Posterior vena cava (tissue), 2 donors: ENCODE measurements at regions not wholly inside any gene's neighbourhood (a gene's known extent, or its start where the extent isn't known, plus 50 kb on each side); places are given as distances from the start of the nearest gene placed in this dataset.

Source experiments
- DNase-seq: peaks from one replicate; pipeline ENCODE4 v3.0.0-alpha.2; 2020; ENCODE audit warnings: low spot score
- intact Hi-C, 2 donors: fragments of 100-400 bp; cut with DNase I; formaldehyde crosslinking; loops; one replicate each; pipeline versions ENCODE4 v1.14.1 to v1.14.2; 2022 to 2023
- donor health status: DM: yes; HTN: yes; CAD: no.
- donor health status: DM: yes; HTN: yes; CAD: no.

DNA sequence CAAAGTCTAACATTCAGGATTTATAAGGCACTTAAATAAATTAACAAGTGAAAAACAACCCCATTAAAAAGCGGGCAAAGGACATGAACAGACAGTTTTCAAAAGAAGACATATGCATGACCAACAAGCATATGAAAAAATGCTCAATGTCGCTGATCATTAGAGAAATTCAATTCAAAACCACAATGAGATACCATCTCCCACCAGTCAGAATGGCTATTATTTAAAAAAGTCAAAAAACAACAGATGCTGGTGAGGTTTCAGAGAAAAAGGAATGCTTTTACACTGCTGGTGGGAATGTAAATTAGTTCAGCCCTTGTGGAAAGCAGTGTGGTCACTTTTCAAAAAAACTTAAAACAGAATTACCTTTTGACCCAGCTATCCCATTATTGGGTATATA, 60.7 kb upstream of the BDKRB2 start:
- intact Hi-C loops = no loop called here

GRCh38 chr14:96145116-96145864, 59.3 kb upstream of the BDKRB2 start:
- DNase-seq = no peak
- intact Hi-C loops = no loop called here

More for the DNA sequence above, 60.7 kb upstream of the BDKRB2 start:
- no peak for DNase-seq

- intact Hi-C loops = no loop called here
- DNase-seq = peak; percentile 81
Observed at GRCh38 chr14:96146131-96146771, 58.4 kb upstream of the BDKRB2 start.

DNA sequence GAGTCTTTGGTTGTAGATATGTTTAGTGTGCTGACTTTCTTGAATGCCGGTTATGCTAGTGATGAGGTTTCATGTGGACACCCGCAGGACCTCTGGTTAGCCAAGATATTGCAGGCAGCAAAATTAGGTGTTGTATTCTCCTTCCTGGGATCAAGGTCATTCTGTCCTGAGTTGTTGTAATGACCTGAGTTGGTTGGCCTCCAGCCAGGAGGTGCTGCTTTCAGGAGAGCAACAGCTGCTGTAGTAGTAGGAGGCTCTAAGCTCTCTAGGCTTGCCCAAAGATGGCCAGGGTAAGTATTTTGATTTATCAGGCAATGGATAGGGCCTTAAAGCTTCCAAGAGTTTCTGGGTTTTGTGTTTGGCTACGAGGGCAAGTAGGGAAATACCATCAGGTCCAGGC, 56.0 kb upstream of the BDKRB2 start:
- DNase-seq = no peak
- intact Hi-C loops = no loop called here

GRCh38 chr14:96149131-96149530, 55.5 kb upstream of the BDKRB2 start:
- DNase-seq = no peak
- intact Hi-C loops = no loop called here

DNA sequence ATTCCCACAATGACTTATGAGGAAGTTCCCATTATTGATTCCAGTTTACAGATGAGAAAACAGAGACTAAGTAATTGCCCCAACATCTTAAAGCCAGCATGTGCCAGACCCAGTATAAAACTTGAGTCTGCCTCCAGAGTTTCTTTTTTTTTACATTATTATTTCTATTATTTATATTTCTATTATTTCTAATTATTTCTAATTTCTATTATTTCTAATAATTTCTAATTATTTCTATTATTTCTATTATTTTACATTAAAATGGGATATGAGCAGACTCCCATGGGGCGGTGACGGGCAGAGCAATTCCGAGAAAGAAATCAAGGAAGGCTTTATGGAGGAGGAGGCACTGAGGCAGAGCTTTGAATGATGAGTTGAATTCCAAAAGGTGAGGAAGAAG, 54.4 kb upstream of the BDKRB2 start:
- DNase-seq = no peak
- intact Hi-C loops = no loop called here

- intact Hi-C loops = no loop called here
- no peak for DNase-seq
Observed at GRCh38 chr14:96151242-96151641, 53.4 kb upstream of the BDKRB2 start.

DNA sequence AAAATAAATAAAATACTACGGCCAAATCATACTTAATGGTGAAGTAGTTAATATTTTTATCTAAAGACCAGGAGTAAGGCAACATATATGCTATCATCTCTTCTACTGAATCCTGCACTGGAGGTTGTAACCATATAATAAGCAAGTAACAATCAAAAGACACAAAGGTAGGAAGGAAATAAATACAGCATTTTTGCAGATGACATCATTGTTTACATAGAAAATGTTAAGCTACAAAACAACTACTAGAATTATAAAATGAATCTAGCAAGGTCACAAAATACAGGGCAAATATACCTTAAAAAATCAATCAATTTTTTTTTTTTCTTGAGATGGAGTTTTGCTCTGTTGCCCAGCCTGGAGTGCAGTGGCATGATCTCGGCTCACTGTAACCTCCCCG, 51.6 kb upstream of the BDKRB2 start:
- intact Hi-C loops = no loop called here

More for the DNA sequence above, 51.6 kb upstream of the BDKRB2 start:
- no peak for DNase-seq
